A549 (cell line): ENCODE measurements at regions not wholly inside any gene's neighbourhood (a gene's known extent, or its start where the extent isn't known, plus 50 kb on each side); places are given as distances from the start of the nearest gene placed in this dataset.

Source experiments
- ATAC-seq, 2 experiments: fragments of 200-7000 bp in 1 of 2; fragments of >200 bp in 1 of 2; cut with Nextera tagmentation in 1 of 2; cut with Tn5 transposase in 1 of 2; 3 replicates each; pipeline versions ENCODE4 v1.8.0 to v1.9.1; 2018 to 2020; ENCODE audit warnings: mild to moderate bottlenecking in 1 of 2, moderate library complexity in 1 of 2
- CTCF ChIA-PET: fragments of 300-600 bp; sonication (Branson Sonifier 250); formaldehyde crosslinking; extraction: SDS; loops from one replicate; lab custom pipeline; 2021; ENCODE audit warnings: antibody characterized with exemption, inconsistent platforms; lab: Yijun Ruan, JAX
- POLR2A ChIA-PET: fragments of 350-600 bp; formaldehyde crosslinking; extraction: SDS; loops from one replicate; lab custom pipeline; 2021; ENCODE audit warnings: antibody characterized with exemption, inconsistent platforms; lab: Yijun Ruan, JAX
- DNase-seq, 2 experiments: peaks; one replicate each; pipeline versions ENCODE4 v3.0.0 to v3.0.0-alpha.2; 2011 to 2016; ENCODE audit warnings: low read depth in 1 of 2, low spot score in 1 of 2
- FAIRE-seq: peaks from 2 replicates; lab custom pipeline; 2011; peaks lifted over from hg19 to GRCh38; lab: Jason Lieb, UNC
- H3K27ac ChIP-seq, 2 experiments: fragments of >200 bp; sonication (Bioruptor Twin); formaldehyde crosslinking; 3 replicates each; pipeline ENCODE4 v1.5.1; 2016 to 2017
- H3K4me1 ChIP-seq: fragments of >200 bp; sonication (Bioruptor Twin); formaldehyde crosslinking; 3 replicates; pipeline ENCODE4 v1.6.1; 2016
- H3K4me2 ChIP-seq: fragments of >200 bp; sonication (Bioruptor Twin); formaldehyde crosslinking; 3 replicates; pipeline ENCODE4 v1.6.1; 2016
- H3K4me3 ChIP-seq: fragments of >200 bp; sonication (Bioruptor Twin); formaldehyde crosslinking; 3 replicates; pipeline ENCODE4 v1.5.1; 2016
- H3K9me3 ChIP-seq: fragments of >200 bp; sonication (Bioruptor Twin); formaldehyde crosslinking; 3 replicates; pipeline ENCODE4 v1.6.1; 2016
- CTCF ChIP-seq: fragments of >200 bp; sonication (Bioruptor Twin); formaldehyde crosslinking; IDR thresholded peaks from 3 replicates; pipeline ENCODE4 v1.5.1; 2016
- E2F6 ChIP-seq: IDR thresholded peaks from 2 replicates; pipeline ENCODE4 v1.6.1; 2012; ENCODE audit warnings: low read depth, borderline replicate concordance
- EHMT2 ChIP-seq: fragments of 200-600 bp; sonication (generic); IDR thresholded peaks from 2 replicates; pipeline ENCODE4 v1.6.1; 2016; ENCODE audit warnings: antibody characterized with exemption, low read depth, mild to moderate bottlenecking, moderate library complexity
- EP300 ChIP-seq, 2 experiments: fragments of >200 bp; sonication (Bioruptor Twin); formaldehyde crosslinking; IDR thresholded peaks; 2 replicates in 1 of 2; 3 replicates in 1 of 2; pipeline ENCODE4 v1.6.1; 2016 to 2017
- HEYL ChIP-seq: fragments of 250-450 bp; sonication (Bioruptor Pico); IDR thresholded peaks from 2 replicates; pipeline ENCODE4 v1.8.0; 2021; ENCODE audit warnings: mild to moderate bottlenecking, moderate library complexity
- HMGXB4 ChIP-seq: fragments of 250-450 bp; sonication (Bioruptor Pico); IDR thresholded peaks from 2 replicates; pipeline ENCODE4 v1.5.0; 2021; ENCODE audit warnings: mild to moderate bottlenecking, moderate library complexity, borderline replicate concordance
- MAZ ChIP-seq: fragments of 150-350 bp; IDR thresholded peaks from 2 replicates; pipeline ENCODE4 v1.6.1; 2014; ENCODE audit warnings: antibody characterized with exemption, low read depth, low read length, borderline replicate concordance
- MYC ChIP-seq: IDR thresholded peaks from 2 replicates; pipeline ENCODE4 v1.6.1; 2012; ENCODE audit warnings: mild to moderate bottlenecking, inconsistent platforms, low read length, improper control_type of control experiment, borderline replicate concordance
- NFE2L2 ChIP-seq: fragments of 150-350 bp; conservative IDR thresholded peaks from 2 replicates; pipeline ENCODE4 v1.6.1; 2014; ENCODE audit warnings: low read length
- NPAS2 ChIP-seq: fragments of 250-450 bp; sonication (Bioruptor Pico); IDR thresholded peaks from 2 replicates; pipeline ENCODE4 v1.8.0; 2022; ENCODE audit warnings: mild to moderate bottlenecking, moderate library complexity, borderline replicate concordance
- NR3C1 ChIP-seq: fragments of >200 bp; sonication (Bioruptor Twin); formaldehyde crosslinking; IDR thresholded peaks from 3 replicates; pipeline ENCODE4 v1.6.1; 2017
- RAD21 ChIP-seq, 2 experiments: fragments of >200 bp in 1 of 2; sonication (Bioruptor Twin) in 1 of 2; formaldehyde crosslinking in 1 of 2; IDR thresholded peaks in 1 of 2; conservative IDR thresholded peaks in 1 of 2; 2 replicates in 1 of 2; 3 replicates in 1 of 2; pipeline ENCODE4 v1.6.1; 2012 to 2018; ENCODE audit warnings: inconsistent platforms in 1 of 2
- SMC3 ChIP-seq: fragments of >200 bp; sonication (Bioruptor Twin); formaldehyde crosslinking; IDR thresholded peaks from 3 replicates; pipeline ENCODE4 v1.6.1; 2018; ENCODE audit warnings: inconsistent platforms
- TP53 ChIP-seq: fragments of 250-450 bp; sonication (Bioruptor Pico); IDR thresholded peaks from 2 replicates; pipeline ENCODE4 v1.5.0; 2021; ENCODE audit warnings: mild to moderate bottlenecking, moderate library complexity
- USF2 ChIP-seq: fragments of 450-650 bp; IDR thresholded peaks from 2 replicates; pipeline ENCODE4 v1.6.1; 2014; ENCODE audit warnings: antibody characterized with exemption
- ZC3H11A ChIP-seq: fragments of 450-650 bp; IDR thresholded peaks from 2 replicates; pipeline ENCODE4 v1.6.1; 2014; ENCODE audit warnings: antibody characterized with exemption, mild to moderate bottlenecking
- ZNF302 ChIP-seq: fragments of 250-450 bp; sonication (Bioruptor Pico); IDR thresholded peaks from 2 replicates; pipeline ENCODE4 v1.9.0; 2021; ENCODE audit warnings: inconsistent platforms, mild to moderate bottlenecking, moderate library complexity
- WGBS: methylation state at CpG from one replicate; pipeline ENCODE4 v1.1.6; 2017; ENCODE audit errors: missing lambda C conversion rate; 5-methylcytosine and 5-hydroxymethylcytosine counted together

- FAIRE-seq (no peak), DNase-seq (peak; percentile 4 to 22), ATAC-seq (peak; percentile 89 to 97)
- TF ChIP-seq MAZ (no peak), NR3C1 (no peak), RAD21 (conservative IDR thresholded peaks at IDR 0.05 in 1 of 2, IDR thresholded peaks at IDR 0.05 in 1 of 2) (peak; percentile 70 to 71), SMC3 (peak; percentile 39; the same call in 2 of the 3 replicates), CTCF (peak; percentile 51)
- Histone ChIP-seq H3K4me3 (no peak overlapping the region), H3K9me3 (no peaks in the 10 kb centered on the region), H3K27ac (no peak overlapping the region), H3K4me1 (no peaks in the 10 kb centered on the region), H3K4me2 (no peak overlapping the region)
- ChIA-PET POLR2A (no interaction called here), CTCF (interaction anchor here (0.6 to 0.9 kb wide), 4 partner anchors 9 to 408 kb away, joined by 3 to 4 read pairs (median 3); no protein-coding TSS in a partner anchor)
- 20% methylated on average over 5 of the region's 5 CpGs for WGBS
Observed at GRCh38 chr18:41745166-41746049, 209.6 kb upstream of the PIK3C3 start.

GRCh38 chr18:41744421-41745030, 210.5 kb upstream of the PIK3C3 start:
- CTCF ChIA-PET = interaction anchor here (0.6 to 0.7 kb wide), 2 partner anchors 409 to 1747 kb away, joined by 3 read pairs; no protein-coding TSS in a partner anchor
- no peaks in the 10 kb centered on the region for H3K4me1 ChIP-seq
- TF ChIP-seq EHMT2 = no peak
- TF ChIP-seq USF2 = no peak
- TF ChIP-seq RAD21 (conservative IDR thresholded peaks at IDR 0.05 in 1 of 2, IDR thresholded peaks at IDR 0.05 in 1 of 2) = no peak
- TF ChIP-seq E2F6 = no peak
- TF ChIP-seq HEYL (CRISPR knock-in tag) = no peak
- TF ChIP-seq ZNF302 (CRISPR knock-in tag) = no peak
- no peak for TF ChIP-seq NPAS2 (CRISPR knock-in tag)
- no peak for TF ChIP-seq ZC3H11A
- no peak for TF ChIP-seq EP300 (IDR thresholded peaks at IDR 0.05)
- TF ChIP-seq MAZ = no peak
- TF ChIP-seq, all 56 proteins: peak for 0
- DNase-seq (no peak), FAIRE-seq (no peak), ATAC-seq (no peak)
- H3K9me3 ChIP-seq = no peaks in the 10 kb centered on the region
- 21% methylated on average over 6 of the region's 6 CpGs for WGBS
- POLR2A ChIA-PET = no interaction called here
- H3K27ac ChIP-seq = no peak overlapping the region
- H3K4me3 ChIP-seq = no peak overlapping the region
- no peak overlapping the region for H3K4me2 ChIP-seq

GRCh38 chr18:41737218-41737617, 217.8 kb upstream of the PIK3C3 start:
- 0% methylated on average over 1 of the region's 1 CpG for WGBS
- CTCF ChIA-PET = interaction anchor here (0.7 kb wide), 1 partner anchor 43 kb away, joined by 3 read pairs; no protein-coding TSS in a partner anchor
- no peak overlapping the region for H3K4me2 ChIP-seq
- H3K4me3 ChIP-seq = no peak overlapping the region
- H3K27ac ChIP-seq = no peak overlapping the region
- TF ChIP-seq NFE2L2 (no peak), TP53 (CRISPR knock-in tag) (no peak), HEYL (CRISPR knock-in tag) (no peak), ZNF302 (CRISPR knock-in tag) (no peak), HMGXB4 (no peak), MYC (no peak)
- TF ChIP-seq, all 56 proteins: peak for 0
- FAIRE-seq = no peak
- H3K4me1 ChIP-seq = no peaks in the 10 kb centered on the region
- POLR2A ChIA-PET = no interaction called here
- no peak for ATAC-seq
- no peaks in the 10 kb centered on the region for H3K9me3 ChIP-seq
- no peak for DNase-seq
